ENCODE measurements at regions not wholly inside any gene's neighbourhood (a gene's known extent, or its start where the extent isn't known, plus 50 kb on each side); places are given as distances from the start of the nearest gene placed in this dataset.
"Not testable (repeated sequence)": the region's sequence is repeated elsewhere in the genome, so short reads cannot be mapped to it uniquely, and the experiment has no call there.

DNA sequence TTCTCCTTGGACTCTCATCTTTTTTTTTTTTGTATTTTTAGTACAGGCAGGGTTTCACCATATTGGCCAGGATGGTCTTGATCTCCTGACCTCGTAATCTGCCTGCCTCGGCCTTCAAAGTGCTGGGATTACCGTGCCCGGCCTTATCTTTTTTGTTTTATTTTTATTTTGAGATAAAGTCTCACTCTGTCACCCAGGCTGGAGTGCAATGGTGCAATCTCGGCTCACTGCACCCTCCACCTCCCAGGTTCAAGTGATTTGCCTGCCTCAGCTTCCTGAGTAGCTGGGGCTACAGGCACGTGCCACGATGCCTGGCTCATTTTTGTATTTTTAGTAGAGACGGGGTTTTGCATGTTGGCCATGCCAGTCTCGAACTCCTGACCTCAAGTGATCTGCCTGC lies 86.0 kb downstream of the EBLN2 start:
- not testable (repeated sequence) for TF ChIP-seq POLR2A (IDR thresholded peaks at IDR 0.05)
- TF ChIP-seq, protein P1, sequence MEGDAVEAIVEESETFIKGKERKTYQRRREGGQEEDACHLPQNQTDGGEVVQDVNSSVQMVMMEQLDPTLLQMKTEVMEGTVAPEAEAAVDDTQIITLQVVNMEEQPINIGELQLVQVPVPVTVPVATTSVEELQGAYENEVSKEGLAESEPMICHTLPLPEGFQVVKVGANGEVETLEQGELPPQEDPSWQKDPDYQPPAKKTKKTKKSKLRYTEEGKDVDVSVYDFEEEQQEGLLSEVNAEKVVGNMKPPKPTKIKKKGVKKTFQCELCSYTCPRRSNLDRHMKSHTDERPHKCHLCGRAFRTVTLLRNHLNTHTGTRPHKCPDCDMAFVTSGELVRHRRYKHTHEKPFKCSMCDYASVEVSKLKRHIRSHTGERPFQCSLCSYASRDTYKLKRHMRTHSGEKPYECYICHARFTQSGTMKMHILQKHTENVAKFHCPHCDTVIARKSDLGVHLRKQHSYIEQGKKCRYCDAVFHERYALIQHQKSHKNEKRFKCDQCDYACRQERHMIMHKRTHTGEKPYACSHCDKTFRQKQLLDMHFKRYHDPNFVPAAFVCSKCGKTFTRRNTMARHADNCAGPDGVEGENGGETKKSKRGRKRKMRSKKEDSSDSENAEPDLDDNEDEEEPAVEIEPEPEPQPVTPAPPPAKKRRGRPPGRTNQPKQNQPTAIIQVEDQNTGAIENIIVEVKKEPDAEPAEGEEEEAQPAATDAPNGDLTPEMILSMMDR (IDR thresholded peaks at IDR 0.05) = not testable (repeated sequence)

All from body of pancreas (tissue), 4 donors.